Liver (tissue), 3 donors: ENCODE measurements at regions not wholly inside any gene's neighbourhood (a gene's known extent, or its start where the extent isn't known, plus 50 kb on each side); places are given as distances from the start of the nearest gene placed in this dataset.

Experiments
- GABPA ChIP-seq, 2 donors: IDR thresholded peaks in 1 of 2; conservative IDR thresholded peaks in 1 of 2; 2 replicates each; pipeline ENCODE4 v1.6.1; 2016; ENCODE audit warnings: antibody characterized with exemption in 2 of 2, mild to moderate bottlenecking in 1 of 2, moderate library complexity in 1 of 2
- JUND ChIP-seq, 2 donors: IDR thresholded peaks; 2 replicates each; pipeline ENCODE4 v1.6.1; 2016; ENCODE audit warnings: antibody characterized with exemption in 2 of 2
- NR2F2 ChIP-seq: IDR thresholded peaks from 2 replicates; pipeline ENCODE4 v1.6.1; 2016; ENCODE audit warnings: antibody characterized with exemption
- SP1 ChIP-seq: IDR thresholded peaks from 2 replicates; pipeline ENCODE4 v1.6.1; 2018; ENCODE audit warnings: antibody characterized with exemption, mild to moderate bottlenecking
- TAF1 ChIP-seq: conservative IDR thresholded peaks from 2 replicates; pipeline ENCODE4 v1.6.1; 2016; ENCODE audit warnings: antibody characterized with exemption, mild to moderate bottlenecking
- YY1 ChIP-seq: IDR thresholded peaks from 2 replicates; pipeline ENCODE4 v1.6.1; 2016; ENCODE audit warnings: antibody characterized with exemption, mild to moderate bottlenecking
- TF ChIP-seq, protein P1 (sequence below): IDR thresholded peaks from 2 replicates; pipeline ENCODE4 v1.6.1; 2016; ENCODE audit warnings: antibody characterized with exemption, mild to moderate bottlenecking
- TF ChIP-seq, protein P2 (sequence below): fragments of 150-350 bp; IDR thresholded peaks from 2 replicates; pipeline ENCODE4 v1.5.1; 2017; ENCODE audit warnings: improper control_type of control experiment, low read depth, low read length; ENCODE audit not compliant: missing input control
- TF ChIP-seq, protein P3 (sequence below): IDR thresholded peaks from 2 replicates; pipeline ENCODE4 v1.6.1; 2016; ENCODE audit warnings: antibody characterized with exemption
- TF ChIP-seq, protein P4 (sequence below): IDR thresholded peaks from 2 replicates; pipeline ENCODE4 v1.6.1; 2016; ENCODE audit warnings: antibody characterized with exemption
- TF ChIP-seq, protein P5 (sequence below): IDR thresholded peaks from 2 replicates; pipeline ENCODE4 v1.6.1; 2016; ENCODE audit warnings: antibody characterized with exemption
- donor health status: healthy.
- donor health status: healthy.

DNA sequence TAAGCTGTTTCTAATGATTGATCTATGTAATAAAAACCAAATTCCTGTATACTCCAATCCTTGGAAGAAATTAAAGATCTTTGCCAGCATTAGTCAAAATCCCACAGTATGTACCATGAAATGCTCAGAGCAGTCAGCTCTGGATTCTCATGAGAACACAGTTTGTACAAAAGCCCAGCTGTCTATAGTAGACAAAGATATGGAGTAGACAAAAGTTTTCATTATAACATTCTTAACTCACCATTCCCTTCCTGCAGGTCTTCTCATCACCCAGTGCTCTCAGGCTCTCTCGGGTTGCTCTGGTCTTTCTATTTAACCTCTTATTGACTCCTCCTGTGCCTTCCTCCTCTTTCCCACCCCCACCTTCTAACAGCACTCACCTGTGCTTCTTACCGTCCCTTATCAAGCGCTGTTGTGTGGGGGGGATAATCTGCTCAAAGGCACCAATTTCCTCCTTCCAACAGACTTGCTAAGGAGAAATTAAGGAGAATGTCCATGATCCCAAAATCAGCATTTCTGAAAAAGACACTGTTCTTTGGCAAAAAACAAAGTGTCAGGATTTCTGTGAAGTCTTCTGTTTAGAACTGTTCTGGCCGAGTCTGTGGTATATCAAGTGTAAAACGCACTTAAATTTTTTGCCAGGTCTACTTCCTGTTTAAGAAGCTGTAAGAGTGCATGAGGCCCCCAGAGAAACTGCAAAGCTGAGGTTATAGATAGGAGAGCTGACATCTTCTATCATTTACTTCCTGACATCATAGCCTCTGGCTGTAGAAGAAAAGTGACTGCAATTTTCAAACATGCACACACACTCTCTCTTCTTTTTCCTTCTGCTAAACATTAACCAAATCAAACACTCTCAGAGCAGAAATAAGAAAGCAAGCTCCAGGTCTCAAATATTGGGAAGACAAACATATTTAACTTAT is 144.1 kb downstream of the EVA1A start:
- TF ChIP-seq, protein P1, sequence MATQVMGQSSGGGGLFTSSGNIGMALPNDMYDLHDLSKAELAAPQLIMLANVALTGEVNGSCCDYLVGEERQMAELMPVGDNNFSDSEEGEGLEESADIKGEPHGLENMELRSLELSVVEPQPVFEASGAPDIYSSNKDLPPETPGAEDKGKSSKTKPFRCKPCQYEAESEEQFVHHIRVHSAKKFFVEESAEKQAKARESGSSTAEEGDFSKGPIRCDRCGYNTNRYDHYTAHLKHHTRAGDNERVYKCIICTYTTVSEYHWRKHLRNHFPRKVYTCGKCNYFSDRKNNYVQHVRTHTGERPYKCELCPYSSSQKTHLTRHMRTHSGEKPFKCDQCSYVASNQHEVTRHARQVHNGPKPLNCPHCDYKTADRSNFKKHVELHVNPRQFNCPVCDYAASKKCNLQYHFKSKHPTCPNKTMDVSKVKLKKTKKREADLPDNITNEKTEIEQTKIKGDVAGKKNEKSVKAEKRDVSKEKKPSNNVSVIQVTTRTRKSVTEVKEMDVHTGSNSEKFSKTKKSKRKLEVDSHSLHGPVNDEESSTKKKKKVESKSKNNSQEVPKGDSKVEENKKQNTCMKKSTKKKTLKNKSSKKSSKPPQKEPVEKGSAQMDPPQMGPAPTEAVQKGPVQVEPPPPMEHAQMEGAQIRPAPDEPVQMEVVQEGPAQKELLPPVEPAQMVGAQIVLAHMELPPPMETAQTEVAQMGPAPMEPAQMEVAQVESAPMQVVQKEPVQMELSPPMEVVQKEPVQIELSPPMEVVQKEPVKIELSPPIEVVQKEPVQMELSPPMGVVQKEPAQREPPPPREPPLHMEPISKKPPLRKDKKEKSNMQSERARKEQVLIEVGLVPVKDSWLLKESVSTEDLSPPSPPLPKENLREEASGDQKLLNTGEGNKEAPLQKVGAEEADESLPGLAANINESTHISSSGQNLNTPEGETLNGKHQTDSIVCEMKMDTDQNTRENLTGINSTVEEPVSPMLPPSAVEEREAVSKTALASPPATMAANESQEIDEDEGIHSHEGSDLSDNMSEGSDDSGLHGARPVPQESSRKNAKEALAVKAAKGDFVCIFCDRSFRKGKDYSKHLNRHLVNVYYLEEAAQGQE = no peak
- TF ChIP-seq, protein P2, sequence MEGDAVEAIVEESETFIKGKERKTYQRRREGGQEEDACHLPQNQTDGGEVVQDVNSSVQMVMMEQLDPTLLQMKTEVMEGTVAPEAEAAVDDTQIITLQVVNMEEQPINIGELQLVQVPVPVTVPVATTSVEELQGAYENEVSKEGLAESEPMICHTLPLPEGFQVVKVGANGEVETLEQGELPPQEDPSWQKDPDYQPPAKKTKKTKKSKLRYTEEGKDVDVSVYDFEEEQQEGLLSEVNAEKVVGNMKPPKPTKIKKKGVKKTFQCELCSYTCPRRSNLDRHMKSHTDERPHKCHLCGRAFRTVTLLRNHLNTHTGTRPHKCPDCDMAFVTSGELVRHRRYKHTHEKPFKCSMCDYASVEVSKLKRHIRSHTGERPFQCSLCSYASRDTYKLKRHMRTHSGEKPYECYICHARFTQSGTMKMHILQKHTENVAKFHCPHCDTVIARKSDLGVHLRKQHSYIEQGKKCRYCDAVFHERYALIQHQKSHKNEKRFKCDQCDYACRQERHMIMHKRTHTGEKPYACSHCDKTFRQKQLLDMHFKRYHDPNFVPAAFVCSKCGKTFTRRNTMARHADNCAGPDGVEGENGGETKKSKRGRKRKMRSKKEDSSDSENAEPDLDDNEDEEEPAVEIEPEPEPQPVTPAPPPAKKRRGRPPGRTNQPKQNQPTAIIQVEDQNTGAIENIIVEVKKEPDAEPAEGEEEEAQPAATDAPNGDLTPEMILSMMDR = no peak
- TF ChIP-seq, protein P3, sequence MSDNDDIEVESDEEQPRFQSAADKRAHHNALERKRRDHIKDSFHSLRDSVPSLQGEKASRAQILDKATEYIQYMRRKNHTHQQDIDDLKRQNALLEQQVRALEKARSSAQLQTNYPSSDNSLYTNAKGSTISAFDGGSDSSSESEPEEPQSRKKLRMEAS = no peak
- TF ChIP-seq, protein P4, sequence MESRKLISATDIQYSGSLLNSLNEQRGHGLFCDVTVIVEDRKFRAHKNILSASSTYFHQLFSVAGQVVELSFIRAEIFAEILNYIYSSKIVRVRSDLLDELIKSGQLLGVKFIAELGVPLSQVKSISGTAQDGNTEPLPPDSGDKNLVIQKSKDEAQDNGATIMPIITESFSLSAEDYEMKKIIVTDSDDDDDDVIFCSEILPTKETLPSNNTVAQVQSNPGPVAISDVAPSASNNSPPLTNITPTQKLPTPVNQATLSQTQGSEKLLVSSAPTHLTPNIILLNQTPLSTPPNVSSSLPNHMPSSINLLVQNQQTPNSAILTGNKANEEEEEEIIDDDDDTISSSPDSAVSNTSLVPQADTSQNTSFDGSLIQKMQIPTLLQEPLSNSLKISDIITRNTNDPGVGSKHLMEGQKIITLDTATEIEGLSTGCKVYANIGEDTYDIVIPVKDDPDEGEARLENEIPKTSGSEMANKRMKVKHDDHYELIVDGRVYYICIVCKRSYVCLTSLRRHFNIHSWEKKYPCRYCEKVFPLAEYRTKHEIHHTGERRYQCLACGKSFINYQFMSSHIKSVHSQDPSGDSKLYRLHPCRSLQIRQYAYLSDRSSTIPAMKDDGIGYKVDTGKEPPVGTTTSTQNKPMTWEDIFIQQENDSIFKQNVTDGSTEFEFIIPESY = no peak
- no peak for TF ChIP-seq TAF1
- no peak for TF ChIP-seq SP1
- no peak for TF ChIP-seq GABPA (IDR thresholded peaks at IDR 0.05 in 1 of 2, conservative IDR thresholded peaks at IDR 0.05 in 1 of 2)
- no peak for TF ChIP-seq YY1
- TF ChIP-seq, protein P5, sequence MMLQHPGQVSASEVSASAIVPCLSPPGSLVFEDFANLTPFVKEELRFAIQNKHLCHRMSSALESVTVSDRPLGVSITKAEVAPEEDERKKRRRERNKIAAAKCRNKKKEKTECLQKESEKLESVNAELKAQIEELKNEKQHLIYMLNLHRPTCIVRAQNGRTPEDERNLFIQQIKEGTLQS = no peak
- no peak for TF ChIP-seq JUND (IDR thresholded peaks at IDR 0.05)
- TF ChIP-seq NR2F2 = no peak
